ENCODE measurements at regions not wholly inside any gene's neighbourhood (a gene's known extent, or its start where the extent isn't known, plus 50 kb on each side); places are given as distances from the start of the nearest gene placed in this dataset.

GRCh38 chr5:77871946-77872345 is 95.8 kb upstream of the TBCA start:
- TF ChIP-seq, protein P1, sequence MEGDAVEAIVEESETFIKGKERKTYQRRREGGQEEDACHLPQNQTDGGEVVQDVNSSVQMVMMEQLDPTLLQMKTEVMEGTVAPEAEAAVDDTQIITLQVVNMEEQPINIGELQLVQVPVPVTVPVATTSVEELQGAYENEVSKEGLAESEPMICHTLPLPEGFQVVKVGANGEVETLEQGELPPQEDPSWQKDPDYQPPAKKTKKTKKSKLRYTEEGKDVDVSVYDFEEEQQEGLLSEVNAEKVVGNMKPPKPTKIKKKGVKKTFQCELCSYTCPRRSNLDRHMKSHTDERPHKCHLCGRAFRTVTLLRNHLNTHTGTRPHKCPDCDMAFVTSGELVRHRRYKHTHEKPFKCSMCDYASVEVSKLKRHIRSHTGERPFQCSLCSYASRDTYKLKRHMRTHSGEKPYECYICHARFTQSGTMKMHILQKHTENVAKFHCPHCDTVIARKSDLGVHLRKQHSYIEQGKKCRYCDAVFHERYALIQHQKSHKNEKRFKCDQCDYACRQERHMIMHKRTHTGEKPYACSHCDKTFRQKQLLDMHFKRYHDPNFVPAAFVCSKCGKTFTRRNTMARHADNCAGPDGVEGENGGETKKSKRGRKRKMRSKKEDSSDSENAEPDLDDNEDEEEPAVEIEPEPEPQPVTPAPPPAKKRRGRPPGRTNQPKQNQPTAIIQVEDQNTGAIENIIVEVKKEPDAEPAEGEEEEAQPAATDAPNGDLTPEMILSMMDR (IDR thresholded peaks at IDR 0.05) = no peak
- TF ChIP-seq POLR2AphosphoS5 (IDR thresholded peaks at IDR 0.05) = no peak
- TF ChIP-seq EP300 (IDR thresholded peaks at IDR 0.05) = no peak
- TF ChIP-seq POLR2A (IDR thresholded peaks at IDR 0.05; ENCODE audit: low read depth) = no peak
